H1 (cell line): ENCODE measurements at regions not wholly inside any gene's neighbourhood (a gene's known extent, or its start where the extent isn't known, plus 50 kb on each side); places are given as distances from the start of the nearest gene placed in this dataset.

Experiments
- CBX8 ChIP-seq: fragments of 300-800, 300-1000 bp; sonication (generic); IDR thresholded peaks from 2 replicates; pipeline ENCODE4 v1.7.1; 2016; ENCODE audit warnings: low read depth, low read length, borderline replicate concordance
- TF ChIP-seq, protein P1 (sequence below), 3 experiments: IDR thresholded peaks; 1 replicate in 2 of 3; 2 replicates in 1 of 3; pipeline versions ENCODE4 v1.5.1 to v1.6.1; 2011; ENCODE audit warnings: low read length in 3 of 3, mild to moderate bottlenecking in 3 of 3, inconsistent platforms in 2 of 3, low read depth in 1 of 3, moderate library complexity in 1 of 3; ENCODE audit not compliant: insufficient read depth in 1 of 3; ENCODE audit errors: control extremely low read depth in 1 of 3

DNA sequence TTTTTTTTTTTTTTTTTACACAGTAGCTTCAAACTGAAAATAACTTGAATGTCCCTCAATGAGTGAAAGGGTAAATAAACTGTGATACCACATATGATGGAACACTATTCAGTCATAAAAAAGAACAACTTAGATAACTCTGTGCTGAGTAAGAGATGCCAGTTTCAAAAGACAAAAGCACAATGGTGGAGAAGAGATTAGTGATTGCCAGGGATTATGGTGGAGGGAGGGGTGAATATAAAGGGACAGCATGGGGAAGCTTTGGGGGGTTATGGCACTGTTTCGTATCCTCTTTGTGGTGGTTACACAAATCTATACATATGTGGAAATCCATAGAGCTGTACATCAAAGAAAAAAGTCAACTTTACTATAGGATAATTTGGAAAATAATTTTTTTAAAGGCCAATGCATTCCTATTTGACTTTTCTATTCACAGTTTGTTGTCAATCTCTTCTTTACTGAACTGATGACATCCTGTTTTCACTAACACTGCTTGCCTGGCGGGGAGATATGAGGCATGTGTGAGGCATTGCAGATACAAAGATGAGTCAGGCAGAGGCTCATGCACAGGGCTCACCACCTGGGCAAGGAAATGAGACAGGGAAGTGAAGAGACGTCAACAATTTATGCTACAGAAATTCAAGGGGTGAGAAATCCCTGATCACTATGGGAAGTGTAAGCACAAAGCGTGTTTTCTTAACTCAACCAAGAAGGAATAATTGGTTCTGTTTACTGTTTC is 302.7 kb downstream of the DUSP10 start:
- TF ChIP-seq, protein P1, sequence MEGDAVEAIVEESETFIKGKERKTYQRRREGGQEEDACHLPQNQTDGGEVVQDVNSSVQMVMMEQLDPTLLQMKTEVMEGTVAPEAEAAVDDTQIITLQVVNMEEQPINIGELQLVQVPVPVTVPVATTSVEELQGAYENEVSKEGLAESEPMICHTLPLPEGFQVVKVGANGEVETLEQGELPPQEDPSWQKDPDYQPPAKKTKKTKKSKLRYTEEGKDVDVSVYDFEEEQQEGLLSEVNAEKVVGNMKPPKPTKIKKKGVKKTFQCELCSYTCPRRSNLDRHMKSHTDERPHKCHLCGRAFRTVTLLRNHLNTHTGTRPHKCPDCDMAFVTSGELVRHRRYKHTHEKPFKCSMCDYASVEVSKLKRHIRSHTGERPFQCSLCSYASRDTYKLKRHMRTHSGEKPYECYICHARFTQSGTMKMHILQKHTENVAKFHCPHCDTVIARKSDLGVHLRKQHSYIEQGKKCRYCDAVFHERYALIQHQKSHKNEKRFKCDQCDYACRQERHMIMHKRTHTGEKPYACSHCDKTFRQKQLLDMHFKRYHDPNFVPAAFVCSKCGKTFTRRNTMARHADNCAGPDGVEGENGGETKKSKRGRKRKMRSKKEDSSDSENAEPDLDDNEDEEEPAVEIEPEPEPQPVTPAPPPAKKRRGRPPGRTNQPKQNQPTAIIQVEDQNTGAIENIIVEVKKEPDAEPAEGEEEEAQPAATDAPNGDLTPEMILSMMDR (IDR thresholded peaks at IDR 0.05; ENCODE audit: control extremely low read depth in 1 of 3, insufficient read depth in 1 of 3, low read depth in 1 of 3, low read length in 3 of 3): no peak
- no peak for TF ChIP-seq CBX8
